K562 (cell line): ENCODE measurements at regions not wholly inside any gene's neighbourhood (a gene's known extent, or its start where the extent isn't known, plus 50 kb on each side); places are given as distances from the start of the nearest gene placed in this dataset.
A peak's percentile ranks its signal among the peaks of the same experiment; 100 is the strongest.

ENCODE experiments used
- BHLHE40 ChIP-seq: IDR thresholded peaks from 2 replicates; pipeline ENCODE4 v1.6.1; 2011; ENCODE audit warnings: low read length, improper control_type of control experiment
- BMI1 ChIP-seq: fragments of 150-350 bp; IDR thresholded peaks from 2 replicates; pipeline ENCODE4 v1.6.1; 2014; ENCODE audit warnings: low read length
- CBFB ChIP-seq: sonication (generic); formaldehyde crosslinking; IDR thresholded peaks from 2 replicates; pipeline ENCODE4 v1.4.0; 2020; ENCODE audit warnings: mild to moderate bottlenecking, missing genetic modification reagents
- EGR1 ChIP-seq: fragments of 450-650 bp; conservative IDR thresholded peaks from 2 replicates; pipeline ENCODE4 v1.6.1; 2017; ENCODE audit warnings: mild to moderate bottlenecking
- HMG20A ChIP-seq: fragments of 450-650 bp; formaldehyde crosslinking; conservative IDR thresholded peaks from 2 replicates; pipeline ENCODE4 v1.4.0; 2020; ENCODE audit warnings: mild to moderate bottlenecking, mixed read lengths
- KDM1A ChIP-seq, 2 experiments: fragments of 450-650 bp; IDR thresholded peaks; 2 replicates each; pipeline ENCODE4 v1.6.1; 2016; ENCODE audit warnings: mild to moderate bottlenecking in 2 of 2
- KLF16 ChIP-seq: IDR thresholded peaks from 2 replicates; pipeline ENCODE4 v1.6.1; 2016; ENCODE audit warnings: antibody characterized with exemption
- MAFF ChIP-seq: IDR thresholded peaks from 2 replicates; pipeline ENCODE4 v1.6.1; 2012; ENCODE audit warnings: low read length, improper control_type of control experiment
- NFIX ChIP-seq: fragments of 250-450 bp; sonication (Bioruptor Pico); IDR thresholded peaks from 2 replicates; pipeline ENCODE4 v1.4.0; 2020; ENCODE audit warnings: low read depth, mild to moderate bottlenecking, moderate library complexity
- RBM14 ChIP-seq: fragments of 200-400 bp; formaldehyde crosslinking; IDR thresholded peaks from 2 replicates; pipeline ENCODE4 v1.6.1; 2018; ENCODE audit warnings: low read depth, mild to moderate bottlenecking, low read length, moderate library complexity, borderline replicate concordance; ENCODE audit not compliant: insufficient read depth
- RCOR1 ChIP-seq, 2 experiments: IDR thresholded peaks; 2 replicates each; pipeline ENCODE4 v1.6.1; 2012; ENCODE audit warnings: low read depth in 2 of 2, low read length in 2 of 2, borderline replicate concordance in 1 of 2, improper control_type of control experiment in 1 of 2
- TCF3 ChIP-seq: sonication (generic); formaldehyde crosslinking; IDR thresholded peaks from 2 replicates; pipeline ENCODE4 v1.4.0; 2020; ENCODE audit warnings: mild to moderate bottlenecking, missing genetic modification reagents
- TRIM28 ChIP-seq: fragments of 450-650 bp; IDR thresholded peaks from 2 replicates; pipeline ENCODE4 v1.6.1; 2017
- ZNF140 ChIP-seq: fragments of 250-450 bp; sonication (Bioruptor Pico); IDR thresholded peaks from 2 replicates; pipeline ENCODE4 v1.8.0; 2021; ENCODE audit warnings: moderate library complexity, mild to moderate bottlenecking, inconsistent platforms
- ZNF785 ChIP-seq: fragments of 250-450 bp; sonication (Bioruptor Pico); IDR thresholded peaks from 2 replicates; pipeline ENCODE4 v1.4.0; 2020; ENCODE audit warnings: mild to moderate bottlenecking
- ZNF79 ChIP-seq: fragments of 250-450 bp; sonication (Bioruptor Pico); IDR thresholded peaks from 2 replicates; pipeline ENCODE4 v1.4.0; 2020; ENCODE audit warnings: low read depth, mild to moderate bottlenecking, moderate library complexity
- ZSCAN32 ChIP-seq: fragments of 450-650 bp; formaldehyde crosslinking; IDR thresholded peaks from 2 replicates; pipeline ENCODE4 v1.4.0; 2020; ENCODE audit warnings: mild to moderate bottlenecking, moderate library complexity
- TF ChIP-seq, protein P1 (sequence below): fragments of 450-650 bp; IDR thresholded peaks from 2 replicates; pipeline ENCODE4 v1.6.1; 2018; ENCODE audit not compliant: partially characterized antibody
- TF ChIP-seq, protein P2 (sequence below): fragments of 450-650 bp; IDR thresholded peaks from 2 replicates; pipeline ENCODE4 v1.6.1; 2016; ENCODE audit warnings: mild to moderate bottlenecking
- TF ChIP-seq, protein P3 (sequence below): sonication (generic); formaldehyde crosslinking; IDR thresholded peaks from 2 replicates; pipeline ENCODE4 v1.8.0; 2022; ENCODE audit warnings: mild to moderate bottlenecking, low read depth, missing genetic modification reagents
- TF ChIP-seq, protein P4 (sequence below): fragments of 450-650 bp; formaldehyde crosslinking; IDR thresholded peaks from 2 replicates; pipeline ENCODE4 v1.4.0; 2020; ENCODE audit warnings: mild to moderate bottlenecking, moderate library complexity

DNA sequence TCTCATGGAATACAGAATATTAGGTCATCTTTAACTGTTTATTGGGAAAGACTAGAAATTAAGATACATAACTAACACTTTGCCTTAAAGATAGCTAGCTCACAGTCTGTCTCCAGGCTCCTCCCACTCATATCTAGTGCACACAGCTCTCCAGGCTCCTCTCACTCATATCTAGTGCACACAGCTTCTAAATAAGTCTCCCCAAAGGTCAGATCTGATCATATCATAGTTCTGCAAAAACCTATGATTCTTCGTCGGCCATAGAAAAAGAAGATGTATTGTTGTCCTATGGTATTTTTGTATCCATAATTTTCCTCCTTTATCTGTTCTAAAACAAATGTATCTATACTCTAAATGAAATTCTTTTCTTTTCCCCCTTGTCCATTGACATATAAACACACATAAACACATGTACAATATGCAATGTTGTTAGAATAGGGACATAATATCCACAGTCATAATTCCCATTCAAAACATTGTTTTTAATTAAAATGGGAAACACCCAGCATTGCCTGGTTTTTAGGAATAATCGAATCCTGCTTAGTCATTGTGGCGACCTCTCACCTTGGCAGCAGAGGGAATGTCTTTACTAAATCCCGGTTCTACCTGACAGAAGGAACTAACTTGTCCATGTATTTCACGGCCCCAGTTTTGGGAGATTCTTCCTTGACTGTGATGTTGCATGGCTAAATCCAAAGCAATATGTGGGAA lies 1282.0 kb downstream of the PCDH7 start (continued):
- TF ChIP-seq, protein P1, sequence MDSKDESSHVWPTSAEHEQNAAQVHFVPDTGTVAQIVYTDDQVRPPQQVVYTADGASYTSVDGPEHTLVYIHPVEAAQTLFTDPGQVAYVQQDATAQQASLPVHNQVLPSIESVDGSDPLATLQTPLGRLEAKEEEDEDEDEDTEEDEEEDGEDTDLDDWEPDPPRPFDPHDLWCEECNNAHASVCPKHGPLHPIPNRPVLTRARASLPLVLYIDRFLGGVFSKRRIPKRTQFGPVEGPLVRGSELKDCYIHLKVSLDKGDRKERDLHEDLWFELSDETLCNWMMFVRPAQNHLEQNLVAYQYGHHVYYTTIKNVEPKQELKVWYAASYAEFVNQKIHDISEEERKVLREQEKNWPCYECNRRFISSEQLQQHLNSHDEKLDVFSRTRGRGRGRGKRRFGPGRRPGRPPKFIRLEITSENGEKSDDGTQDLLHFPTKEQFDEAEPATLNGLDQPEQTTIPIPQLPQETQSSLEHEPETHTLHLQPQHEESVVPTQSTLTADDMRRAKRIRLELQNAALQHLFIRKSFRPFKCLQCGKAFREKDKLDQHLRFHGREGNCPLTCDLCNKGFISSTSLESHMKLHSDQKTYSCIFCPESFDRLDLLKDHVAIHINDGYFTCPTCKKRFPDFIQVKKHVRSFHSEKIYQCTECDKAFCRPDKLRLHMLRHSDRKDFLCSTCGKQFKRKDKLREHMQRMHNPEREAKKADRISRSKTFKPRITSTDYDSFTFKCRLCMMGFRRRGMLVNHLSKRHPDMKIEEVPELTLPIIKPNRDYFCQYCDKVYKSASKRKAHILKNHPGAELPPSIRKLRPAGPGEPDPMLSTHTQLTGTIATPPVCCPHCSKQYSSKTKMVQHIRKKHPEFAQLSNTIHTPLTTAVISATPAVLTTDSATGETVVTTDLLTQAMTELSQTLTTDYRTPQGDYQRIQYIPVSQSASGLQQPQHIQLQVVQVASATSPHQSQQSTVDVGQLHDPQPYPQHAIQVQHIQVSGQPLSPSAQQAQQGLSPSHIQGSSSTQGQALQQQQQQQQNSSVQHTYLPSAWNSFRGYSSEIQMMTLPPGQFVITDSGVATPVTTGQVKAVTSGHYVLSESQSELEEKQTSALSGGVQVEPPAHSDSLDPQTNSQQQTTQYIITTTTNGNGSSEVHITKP: no peak
- TF ChIP-seq CBFB (CRISPR knock-in tag): no peak
- peak; percentile 44 to 92; a peak in 3 of 4 replicates for TF ChIP-seq RCOR1 (IDR thresholded peaks at IDR 0.05; ENCODE audit: borderline replicate concordance in 1 of 2, low read depth in 2 of 2, low read length in 2 of 2)
- no peak for TF ChIP-seq BMI1
- peak; percentile 82 to 85 for TF ChIP-seq KDM1A (IDR thresholded peaks at IDR 0.05)
- TF ChIP-seq RBM14: no peak
- TF ChIP-seq, protein P2, sequence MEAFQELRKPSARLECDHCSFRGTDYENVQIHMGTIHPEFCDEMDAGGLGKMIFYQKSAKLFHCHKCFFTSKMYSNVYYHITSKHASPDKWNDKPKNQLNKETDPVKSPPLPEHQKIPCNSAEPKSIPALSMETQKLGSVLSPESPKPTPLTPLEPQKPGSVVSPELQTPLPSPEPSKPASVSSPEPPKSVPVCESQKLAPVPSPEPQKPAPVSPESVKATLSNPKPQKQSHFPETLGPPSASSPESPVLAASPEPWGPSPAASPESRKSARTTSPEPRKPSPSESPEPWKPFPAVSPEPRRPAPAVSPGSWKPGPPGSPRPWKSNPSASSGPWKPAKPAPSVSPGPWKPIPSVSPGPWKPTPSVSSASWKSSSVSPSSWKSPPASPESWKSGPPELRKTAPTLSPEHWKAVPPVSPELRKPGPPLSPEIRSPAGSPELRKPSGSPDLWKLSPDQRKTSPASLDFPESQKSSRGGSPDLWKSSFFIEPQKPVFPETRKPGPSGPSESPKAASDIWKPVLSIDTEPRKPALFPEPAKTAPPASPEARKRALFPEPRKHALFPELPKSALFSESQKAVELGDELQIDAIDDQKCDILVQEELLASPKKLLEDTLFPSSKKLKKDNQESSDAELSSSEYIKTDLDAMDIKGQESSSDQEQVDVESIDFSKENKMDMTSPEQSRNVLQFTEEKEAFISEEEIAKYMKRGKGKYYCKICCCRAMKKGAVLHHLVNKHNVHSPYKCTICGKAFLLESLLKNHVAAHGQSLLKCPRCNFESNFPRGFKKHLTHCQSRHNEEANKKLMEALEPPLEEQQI: peak; percentile 93
- TF ChIP-seq EGR1: 0 out of 2 replicates have a peak, but pooled peaks have one; percentile 7
- TF ChIP-seq MAFF: peak; percentile 12; the same call in 1 of the 2 replicates
- no peak for TF ChIP-seq HMG20A (CRISPR knock-in tag)
- peak; percentile 91 for TF ChIP-seq KLF16
- TF ChIP-seq NFIX (CRISPR knock-in tag): no peak
- peak; percentile 94 for TF ChIP-seq TCF3 (CRISPR knock-in tag)
- no peak for TF ChIP-seq ZSCAN32 (CRISPR knock-in tag)
- TF ChIP-seq BHLHE40: peak; percentile 34; the same call in 1 of the 2 replicates
- TF ChIP-seq, protein P3, sequence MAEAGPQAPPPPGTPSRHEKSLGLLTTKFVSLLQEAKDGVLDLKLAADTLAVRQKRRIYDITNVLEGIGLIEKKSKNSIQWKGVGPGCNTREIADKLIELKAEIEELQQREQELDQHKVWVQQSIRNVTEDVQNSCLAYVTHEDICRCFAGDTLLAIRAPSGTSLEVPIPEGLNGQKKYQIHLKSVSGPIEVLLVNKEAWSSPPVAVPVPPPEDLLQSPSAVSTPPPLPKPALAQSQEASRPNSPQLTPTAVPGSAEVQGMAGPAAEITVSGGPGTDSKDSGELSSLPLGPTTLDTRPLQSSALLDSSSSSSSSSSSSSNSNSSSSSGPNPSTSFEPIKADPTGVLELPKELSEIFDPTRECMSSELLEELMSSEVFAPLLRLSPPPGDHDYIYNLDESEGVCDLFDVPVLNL: no peak
- TF ChIP-seq, protein P4, sequence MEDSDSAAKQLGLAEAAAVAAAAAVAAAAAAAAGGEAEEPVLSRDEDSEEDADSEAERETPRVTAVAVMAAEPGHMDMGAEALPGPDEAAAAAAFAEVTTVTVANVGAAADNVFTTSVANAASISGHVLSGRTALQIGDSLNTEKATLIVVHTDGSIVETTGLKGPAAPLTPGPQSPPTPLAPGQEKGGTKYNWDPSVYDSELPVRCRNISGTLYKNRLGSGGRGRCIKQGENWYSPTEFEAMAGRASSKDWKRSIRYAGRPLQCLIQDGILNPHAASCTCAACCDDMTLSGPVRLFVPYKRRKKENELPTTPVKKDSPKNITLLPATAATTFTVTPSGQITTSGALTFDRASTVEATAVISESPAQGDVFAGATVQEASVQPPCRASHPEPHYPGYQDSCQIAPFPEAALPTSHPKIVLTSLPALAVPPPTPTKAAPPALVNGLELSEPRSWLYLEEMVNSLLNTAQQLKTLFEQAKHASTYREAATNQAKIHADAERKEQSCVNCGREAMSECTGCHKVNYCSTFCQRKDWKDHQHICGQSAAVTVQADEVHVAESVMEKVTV (CRISPR knock-in tag): no peak
- no peak for TF ChIP-seq ZNF140 (CRISPR knock-in tag)
- TF ChIP-seq TRIM28: no peak
- no peak for TF ChIP-seq ZNF785
- no peak for TF ChIP-seq ZNF79
